Nephron (organoid): ENCODE measurements at regions not wholly inside any gene's neighbourhood (a gene's known extent, or its start where the extent isn't known, plus 50 kb on each side); places are given as distances from the start of the nearest gene placed in this dataset.
"Not testable (repeated sequence)": the region's sequence is repeated elsewhere in the genome, so short reads cannot be mapped to it uniquely, and the experiment has no call there.

Source experiments
- H3K27ac Mint-ChIP-seq, 3 experiments: 2 replicates each; pipeline ENCODE4 v1.8.0; 2020; ENCODE audit warnings: mixed read lengths in 3 of 3, mild to moderate bottlenecking in 2 of 3, moderate library complexity in 1 of 3
- H3K27me3 Mint-ChIP-seq: 2 replicates; pipeline ENCODE4 v1.8.0; 2021; ENCODE audit warnings: low read depth, mild to moderate bottlenecking, moderate library complexity, mixed read lengths
- H3K36me3 Mint-ChIP-seq: 2 replicates; pipeline ENCODE4 v1.8.0; 2020; ENCODE audit warnings: low read depth, mixed read lengths
- H3K4me1 Mint-ChIP-seq: 2 replicates; pipeline ENCODE4 v1.8.0; 2020; ENCODE audit warnings: mixed read lengths
- H3K4me3 Mint-ChIP-seq, 3 experiments: 2 replicates each; pipeline ENCODE4 v1.8.0; 2020; ENCODE audit warnings: mild to moderate bottlenecking in 3 of 3, mixed read lengths in 3 of 3, moderate library complexity in 2 of 3
- H3K9me3 Mint-ChIP-seq: 2 replicates; pipeline ENCODE4 v1.8.0; 2020; ENCODE audit warnings: mixed read lengths
- CTCF ChIP-seq, 3 experiments: fragments of 200-600 bp; sonication (generic); IDR thresholded peaks; one replicate each; pipeline ENCODE4 v1.5.0; 2021; ENCODE audit warnings: antibody characterized with exemption in 3 of 3; ENCODE audit not compliant: unreplicated experiment in 3 of 3

- no peak overlapping the region for H3K27ac Mint-ChIP-seq
- no peak overlapping the region for H3K4me3 Mint-ChIP-seq
- H3K9me3 Mint-ChIP-seq, result peaks cover 27% of the 10 kb centered on the region
- no peak for TF ChIP-seq CTCF (IDR thresholded peaks at IDR 0.05; ENCODE audit: unreplicated experiment in 3 of 3)
- peaks cover 9% of the 10 kb centered on the region for H3K27me3 Mint-ChIP-seq
- H3K4me1 Mint-ChIP-seq, result peaks cover 6% of the 10 kb centered on the region
- H3K36me3 Mint-ChIP-seq, result peaks cover 7% of the 10 kb centered on the region
Measured at GRCh38 chr7:91436655-91437054, 172.4 kb downstream of the FZD1 start.

- H3K4me1 Mint-ChIP-seq, H3K4me3 Mint-ChIP-seq, H3K27ac Mint-ChIP-seq, H3K27me3 Mint-ChIP-seq, H3K36me3 Mint-ChIP-seq: not testable (repeated sequence)
- H3K9me3 Mint-ChIP-seq, result peaks cover 40% of the 10 kb centered on the region
Measured at GRCh38 chr7:91440198-91440597, 176.0 kb downstream of the FZD1 start.

- H3K27ac Mint-ChIP-seq, result no peak overlapping the region
- peaks cover 46% of the 10 kb centered on the region for H3K9me3 Mint-ChIP-seq
- no peak for TF ChIP-seq CTCF (IDR thresholded peaks at IDR 0.05; ENCODE audit: unreplicated experiment in 3 of 3)
- peaks cover 2% of the 10 kb centered on the region for H3K27me3 Mint-ChIP-seq
- no peaks in the 10 kb centered on the region for H3K4me1 Mint-ChIP-seq
- H3K36me3 Mint-ChIP-seq, result peaks cover 7% of the 10 kb centered on the region
- no peak overlapping the region for H3K4me3 Mint-ChIP-seq
Measured at GRCh38 chr7:91443862-91444261, 179.6 kb downstream of the FZD1 start.

GRCh38 chr7:91446819-91447218, 182.6 kb downstream of the FZD1 start:
- Mint-ChIP-seq H3K27ac (no peak overlapping the region), H3K9me3 (peaks cover 46% of the 10 kb centered on the region), H3K4me1 (no peaks in the 10 kb centered on the region), H3K27me3 (no peaks in the 10 kb centered on the region), H3K4me3 (no peak overlapping the region), H3K36me3 (no peaks in the 10 kb centered on the region)
- no peak for TF ChIP-seq CTCF (IDR thresholded peaks at IDR 0.05; ENCODE audit: unreplicated experiment in 3 of 3)

- Mint-ChIP-seq H3K4me1 (no peaks in the 10 kb centered on the region), H3K27ac (no peak overlapping the region), H3K27me3 (peaks cover 3% of the 10 kb centered on the region), H3K9me3 (peaks cover 36% of the 10 kb centered on the region), H3K36me3 (peaks cover 7% of the 10 kb centered on the region), H3K4me3 (no peak overlapping the region)
- no peak for TF ChIP-seq CTCF (IDR thresholded peaks at IDR 0.05; ENCODE audit: unreplicated experiment in 3 of 3)
Measured at GRCh38 chr7:91455411-91455810, 191.2 kb downstream of the FZD1 start.

GRCh38 chr7:91457208-91457607, 193.0 kb downstream of the FZD1 start:
- Mint-ChIP-seq H3K4me3 (no peak overlapping the region), H3K9me3 (peaks cover 31% of the 10 kb centered on the region), H3K27me3 (peaks cover under 1% of the 10 kb centered on the region), H3K27ac (no peak overlapping the region), H3K4me1 (peaks cover 4% of the 10 kb centered on the region), H3K36me3 (peaks cover 7% of the 10 kb centered on the region)
- no peak for TF ChIP-seq CTCF (IDR thresholded peaks at IDR 0.05; ENCODE audit: unreplicated experiment in 3 of 3)
